ENCODE measurements at regions not wholly inside any gene's neighbourhood (a gene's known extent, or its start where the extent isn't known, plus 50 kb on each side); places are given as distances from the start of the nearest gene placed in this dataset.
"Not testable (repeated sequence)": the region's sequence is repeated elsewhere in the genome, so short reads cannot be mapped to it uniquely, and the experiment has no call there.

GRCh38 chr17:56724664-56725063 lies 109.1 kb downstream of the C17orf67 start:
- Histone ChIP-seq H3K4me1 (no peaks in the 10 kb centered on the region), H3K4me3 (no peak overlapping the region), H3K9me3 (no peaks in the 10 kb centered on the region), H3K27me3 (no peaks in the 10 kb centered on the region), H3K36me3 (replicated peaks in 1 of 2; ENCODE audit: insufficient read depth in 1 of 2, low read depth in 2 of 2) (no peaks in the 10 kb centered on the region), H3K27ac (no peak overlapping the region)
- ATAC-seq (no peak), DNase-seq (no peak)
- 67 to 76% methylated on average over 11 of the region's 11 CpGs for WGBS, 2 donors
- TF ChIP-seq, protein P1, sequence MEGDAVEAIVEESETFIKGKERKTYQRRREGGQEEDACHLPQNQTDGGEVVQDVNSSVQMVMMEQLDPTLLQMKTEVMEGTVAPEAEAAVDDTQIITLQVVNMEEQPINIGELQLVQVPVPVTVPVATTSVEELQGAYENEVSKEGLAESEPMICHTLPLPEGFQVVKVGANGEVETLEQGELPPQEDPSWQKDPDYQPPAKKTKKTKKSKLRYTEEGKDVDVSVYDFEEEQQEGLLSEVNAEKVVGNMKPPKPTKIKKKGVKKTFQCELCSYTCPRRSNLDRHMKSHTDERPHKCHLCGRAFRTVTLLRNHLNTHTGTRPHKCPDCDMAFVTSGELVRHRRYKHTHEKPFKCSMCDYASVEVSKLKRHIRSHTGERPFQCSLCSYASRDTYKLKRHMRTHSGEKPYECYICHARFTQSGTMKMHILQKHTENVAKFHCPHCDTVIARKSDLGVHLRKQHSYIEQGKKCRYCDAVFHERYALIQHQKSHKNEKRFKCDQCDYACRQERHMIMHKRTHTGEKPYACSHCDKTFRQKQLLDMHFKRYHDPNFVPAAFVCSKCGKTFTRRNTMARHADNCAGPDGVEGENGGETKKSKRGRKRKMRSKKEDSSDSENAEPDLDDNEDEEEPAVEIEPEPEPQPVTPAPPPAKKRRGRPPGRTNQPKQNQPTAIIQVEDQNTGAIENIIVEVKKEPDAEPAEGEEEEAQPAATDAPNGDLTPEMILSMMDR (IDR thresholded peaks at IDR 0.05), result no peak
- no peak for TF ChIP-seq POLR2A (IDR thresholded peaks at IDR 0.05)
- intact Hi-C loops (cut with DNase I), result no loop called here

DNA sequence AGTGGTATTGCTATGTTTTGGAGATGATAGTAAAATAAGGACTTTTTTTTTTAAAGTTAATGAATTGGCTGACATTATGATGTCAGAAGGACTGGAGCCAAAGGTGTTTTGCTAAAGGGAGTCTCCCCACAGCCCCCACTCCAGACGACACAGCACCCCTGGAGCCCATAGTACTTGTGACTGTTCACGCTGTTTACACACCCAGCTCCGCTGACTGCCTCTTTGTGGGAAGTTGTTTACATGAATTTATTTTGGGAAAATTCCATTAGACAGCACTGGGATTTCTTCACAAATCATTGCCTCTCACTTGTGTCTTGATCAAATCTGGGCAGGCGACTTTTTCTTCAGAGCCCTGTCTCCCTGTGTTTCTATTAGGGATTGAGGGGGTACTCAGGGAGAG lies 108.6 kb downstream of the C17orf67 start:
- intact Hi-C loops (cut with DNase I), result no loop called here

GRCh38 chr17:56727876-56728617 lies 105.7 kb downstream of the C17orf67 start:
- Histone ChIP-seq H3K9me3 (no peaks in the 10 kb centered on the region), H3K27ac (no peak overlapping the region), H3K36me3 (replicated peaks in 1 of 2; ENCODE audit: insufficient read depth in 1 of 2, low read depth in 2 of 2) (no peaks in the 10 kb centered on the region), H3K4me3 (no peak overlapping the region), H3K27me3 (no peaks in the 10 kb centered on the region), H3K4me1 (no peaks in the 10 kb centered on the region)
- 57 to 66% methylated on average over 5 to 6 of the region's 6 CpGs for WGBS, 2 donors
- DNase-seq, result no peak
- no peak for ATAC-seq
- intact Hi-C loops (cut with DNase I), result no loop called here
- no peak for TF ChIP-seq POLR2A (IDR thresholded peaks at IDR 0.05)
- TF ChIP-seq, protein P1 (IDR thresholded peaks at IDR 0.05), result no peak

More for the DNA sequence above, 108.6 kb downstream of the C17orf67 start:
- Histone ChIP-seq H3K27ac (no peak overlapping the region), H3K27me3 (no peaks in the 10 kb centered on the region), H3K36me3 (replicated peaks in 1 of 2; ENCODE audit: insufficient read depth in 1 of 2, low read depth in 2 of 2) (no peaks in the 10 kb centered on the region), H3K4me3 (no peak overlapping the region), H3K9me3 (no peaks in the 10 kb centered on the region), H3K4me1 (no peaks in the 10 kb centered on the region)
- no peak for ATAC-seq
- TF ChIP-seq, protein P1 (IDR thresholded peaks at IDR 0.05), result no peak
- TF ChIP-seq POLR2A (IDR thresholded peaks at IDR 0.05), result no peak
- whole genome bisulfite sequencing, 2 donors, result 55 to 60% methylated on average over 4 of the region's 4 CpGs
- DNase-seq, result no peak

- H3K27ac ChIP-seq; intact Hi-C loops (cut with DNase I); H3K27me3 ChIP-seq; H3K4me1 ChIP-seq; DNase-seq; ATAC-seq; H3K9me3 ChIP-seq; H3K36me3 ChIP-seq (replicated peaks in 1 of 2; ENCODE audit: insufficient read depth in 1 of 2, low read depth in 2 of 2); H3K4me3 ChIP-seq: not testable (repeated sequence)
- WGBS, 2 donors, result 82 to 86% methylated on average over 5 of the region's 5 CpGs
These were observed 102.6 kb downstream of the C17orf67 start for GRCh38 chr17:56731096-56731495.

DNA sequence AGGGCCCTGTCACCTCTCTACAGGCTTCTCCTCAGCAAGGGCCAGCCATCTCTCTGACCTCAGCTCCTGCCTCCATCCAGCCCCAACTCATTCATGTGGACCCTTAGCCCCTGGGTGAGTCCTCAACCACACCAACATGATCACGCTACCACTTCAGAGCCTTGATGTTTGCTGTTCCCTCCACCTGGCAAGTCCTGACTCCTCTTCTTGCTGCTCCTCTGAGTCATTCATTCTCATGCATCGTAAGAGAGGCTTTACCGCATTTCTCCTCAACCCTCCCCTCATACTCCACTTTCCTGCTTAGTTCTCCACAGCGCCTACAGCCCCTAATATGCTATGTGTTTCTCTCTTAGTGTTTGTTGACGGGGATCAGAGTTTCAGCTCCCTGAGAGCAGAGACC lies 99.9 kb downstream of the C17orf67 start:
- 93 to 98% methylated on average over 5 of the region's 5 CpGs for WGBS, 2 donors

More for the DNA sequence above, 99.9 kb downstream of the C17orf67 start:
- Histone ChIP-seq H3K4me1 (no peaks in the 10 kb centered on the region), H3K27me3 (no peaks in the 10 kb centered on the region), H3K36me3 (replicated peaks in 1 of 2; ENCODE audit: insufficient read depth in 1 of 2, low read depth in 2 of 2) (no peaks in the 10 kb centered on the region), H3K27ac (no peak overlapping the region), H3K9me3 (no peaks in the 10 kb centered on the region), H3K4me3 (no peak overlapping the region)
- DNase-seq (no peak), ATAC-seq (no peak)
- no peak for TF ChIP-seq POLR2A (IDR thresholded peaks at IDR 0.05)
- TF ChIP-seq, protein P1 (IDR thresholded peaks at IDR 0.05), result no peak
- intact Hi-C loops (cut with DNase I), result no loop called here

All from body of pancreas (tissue), 4 donors.